Gastroesophageal sphincter (tissue), 4 donors: ENCODE measurements at regions not wholly inside any gene's neighbourhood (a gene's known extent, or its start where the extent isn't known, plus 50 kb on each side); places are given as distances from the start of the nearest gene placed in this dataset.

Source experiments
- ATAC-seq: fragments of 150-250 bp; one replicate; pipeline ENCODE4 v1.9.1; 2016; ENCODE audit warnings: mild to moderate bottlenecking, moderate library complexity
- H3K27ac ChIP-seq, 4 donors: fragments of 200-600 bp; sonication (generic) in 3 of 4; 1 replicate in 3 of 4; 2 replicates in 1 of 4; pipeline ENCODE4 v1.5.1; 2016 to 2019
- H3K27me3 ChIP-seq: fragments of 200-600 bp; sonication (generic); one replicate; pipeline ENCODE4 v1.5.1; 2019
- H3K36me3 ChIP-seq, 2 donors: fragments of 200-600 bp; sonication (generic); one replicate each; pipeline ENCODE4 v1.5.1; 2019; ENCODE audit warnings: control low read depth in 1 of 2
- H3K4me1 ChIP-seq, 3 donors: fragments of 200-600 bp; sonication (generic); 1 replicate in 2 of 3; 2 replicates in 1 of 3; pipeline ENCODE4 v1.5.1; 2016 to 2019; ENCODE audit warnings: control low read depth in 2 of 3
- H3K4me3 ChIP-seq, 2 donors: fragments of 200-600 bp; sonication (generic); one replicate each; pipeline ENCODE4 v1.5.1; 2019; ENCODE audit warnings: mild to moderate bottlenecking in 1 of 2, moderate library complexity in 1 of 2
- H3K9me3 ChIP-seq, 3 donors: fragments of 200-600 bp; sonication (generic); one replicate each; pipeline ENCODE4 v1.5.1; 2017 to 2019; ENCODE audit warnings: control low read depth in 2 of 3
- CTCF ChIP-seq, 4 experiments: fragments of 200-600 bp in 2 of 4; fragments of 450-650 bp in 2 of 4; sonication (generic) in 1 of 4; IDR thresholded peaks; one replicate each; pipeline ENCODE4 v1.5.1; 2017 to 2019; ENCODE audit warnings: antibody characterized with exemption in 4 of 4, mild to moderate bottlenecking in 2 of 4, moderate library complexity in 2 of 4
- EP300 ChIP-seq: sonication (generic); formaldehyde crosslinking; IDR thresholded peaks from one replicate; pipeline ENCODE4 v1.6.1; 2017; ENCODE audit warnings: antibody characterized with exemption, mild to moderate bottlenecking
- POLR2A ChIP-seq, 2 donors: fragments of 450-650 bp; IDR thresholded peaks; one replicate each; pipeline ENCODE4 v1.6.1; 2017; ENCODE audit warnings: antibody characterized with exemption in 2 of 2, mild to moderate bottlenecking in 2 of 2, moderate library complexity in 1 of 2
- POLR2AphosphoS5 ChIP-seq: sonication (generic); formaldehyde crosslinking; IDR thresholded peaks from one replicate; pipeline ENCODE4 v1.6.1; 2017; ENCODE audit warnings: antibody characterized with exemption
- WGBS, 2 donors: methylation state at CpG; one replicate each; pipeline ENCODE4 v1.1.5; 2018; ENCODE audit warnings: low coverage in 1 of 2; 5-methylcytosine and 5-hydroxymethylcytosine counted together

- no peak for ATAC-seq
- Histone ChIP-seq H3K36me3 (no peaks in the 10 kb centered on the region), H3K4me1 (no peaks in the 10 kb centered on the region), H3K27ac (no peak overlapping the region), H3K27me3 (no peaks in the 10 kb centered on the region), H3K4me3 (no peak overlapping the region), H3K9me3 (peaks cover 0 to 22% (median 0%) of the 10 kb centered on the region in 3 donors)
- TF ChIP-seq POLR2A (IDR thresholded peaks at IDR 0.05): no peak
- TF ChIP-seq POLR2AphosphoS5: no peak
- no peak for TF ChIP-seq CTCF (IDR thresholded peaks at IDR 0.05)
- TF ChIP-seq EP300: no peak
- WGBS, 2 donors: 67 to 100% methylated on average over 1 of the region's 2 CpGs
Measured at GRCh38 chr4:53752124-53752523, 160.8 kb upstream of the LNX1 start.

DNA sequence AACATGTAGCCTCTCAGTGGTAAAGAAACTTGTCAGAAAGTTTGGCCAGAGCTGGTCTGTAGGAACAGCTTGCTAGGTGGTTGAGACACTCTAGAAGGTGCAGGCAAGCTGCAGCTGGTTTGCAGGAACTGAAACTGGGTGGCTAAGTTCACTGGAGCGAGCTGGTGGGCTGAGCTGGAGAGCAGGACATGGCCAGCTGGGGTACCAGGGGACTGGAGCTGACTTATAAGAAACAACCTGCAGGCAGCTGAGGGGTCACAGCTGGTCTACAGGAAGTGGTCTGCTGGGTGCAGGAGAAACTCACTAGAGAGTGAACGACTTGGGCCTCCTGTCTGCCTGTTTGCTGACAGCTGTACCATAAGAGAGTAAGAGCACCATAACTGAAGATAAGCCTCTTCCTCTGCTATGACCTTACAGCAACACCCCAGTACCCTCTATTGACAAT, 157.1 kb upstream of the LNX1 start:
- no peaks in the 10 kb centered on the region for H3K36me3 ChIP-seq
- no peaks in the 10 kb centered on the region for H3K9me3 ChIP-seq
- no peak overlapping the region for H3K27ac ChIP-seq
- H3K27me3 ChIP-seq: no peaks in the 10 kb centered on the region
- no peaks in the 10 kb centered on the region for H3K4me1 ChIP-seq
- H3K4me3 ChIP-seq: no peak overlapping the region
- TF ChIP-seq POLR2A (IDR thresholded peaks at IDR 0.05): no peak
- TF ChIP-seq POLR2AphosphoS5: no peak
- TF ChIP-seq CTCF (IDR thresholded peaks at IDR 0.05): no peak
- TF ChIP-seq EP300: no peak
- no peak for ATAC-seq
- WGBS, 2 donors: 58 to 72% methylated on average over 2 of the region's 2 CpGs

GRCh38 chr4:53747401-53747800, 156.1 kb upstream of the LNX1 start:
- 82 to 87% methylated on average over 5 of the region's 5 CpGs for WGBS, 2 donors

DNA sequence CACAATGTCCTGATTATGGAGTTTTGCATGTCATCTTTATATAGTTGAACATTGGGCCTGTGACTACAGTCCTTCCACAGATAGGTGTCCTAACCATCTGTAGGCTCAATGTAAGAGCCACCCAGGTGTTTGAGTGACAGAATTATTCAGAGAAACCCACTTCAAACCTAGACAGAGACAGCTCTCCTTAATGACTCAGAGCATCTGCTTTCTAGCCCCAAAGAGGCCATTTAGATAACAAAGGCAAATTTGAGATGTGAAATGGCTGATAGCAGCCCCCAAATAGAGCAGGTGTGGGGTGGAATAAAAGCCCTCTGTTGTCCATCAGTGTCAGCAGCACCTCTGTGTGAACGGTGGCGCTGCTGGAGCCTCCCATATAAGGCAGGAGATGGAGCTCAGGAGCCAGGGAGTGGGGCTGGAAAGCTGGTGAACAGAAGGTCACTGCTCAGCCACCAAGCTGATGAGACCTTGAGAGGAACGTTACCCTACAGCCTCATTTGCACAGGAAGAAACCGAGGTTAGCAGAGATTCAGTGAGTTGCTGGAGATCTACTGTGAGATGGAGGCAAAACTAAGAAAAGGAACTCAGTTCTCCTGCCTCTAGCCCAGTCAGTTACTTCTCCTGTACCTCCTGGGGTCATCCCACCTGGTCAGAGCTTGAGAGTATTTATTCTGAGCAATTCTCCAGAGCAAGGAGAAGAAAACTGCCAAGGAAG, 153.3 kb upstream of the LNX1 start:
- TF ChIP-seq CTCF (IDR thresholded peaks at IDR 0.05): no peak
- TF ChIP-seq EP300: no peak
- no peak for TF ChIP-seq POLR2AphosphoS5
- no peak for TF ChIP-seq POLR2A (IDR thresholded peaks at IDR 0.05)

More at GRCh38 chr4:53747401-53747800, 156.1 kb upstream of the LNX1 start:
- no peaks in the 10 kb centered on the region for H3K9me3 ChIP-seq
- H3K27ac ChIP-seq: no peak overlapping the region
- no peaks in the 10 kb centered on the region for H3K27me3 ChIP-seq
- TF ChIP-seq POLR2AphosphoS5 (no peak), EP300 (no peak), CTCF (IDR thresholded peaks at IDR 0.05) (no peak), POLR2A (IDR thresholded peaks at IDR 0.05) (no peak)
- ATAC-seq: no peak
- no peak overlapping the region for H3K4me3 ChIP-seq
- H3K36me3 ChIP-seq: no peaks in the 10 kb centered on the region
- H3K4me1 ChIP-seq: no peaks in the 10 kb centered on the region

More for the DNA sequence above, 153.3 kb upstream of the LNX1 start:
- WGBS, 2 donors: 30 to 40% methylated on average over 1 to 2 of the region's 4 CpGs
- Histone ChIP-seq H3K27ac (no peak overlapping the region), H3K36me3 (no peaks in the 10 kb centered on the region), H3K27me3 (no peaks in the 10 kb centered on the region), H3K4me3 (no peak overlapping the region), H3K4me1 (no peaks in the 10 kb centered on the region), H3K9me3 (no peaks in the 10 kb centered on the region)
- no peak for ATAC-seq
